PFSK-1 (cell line): ENCODE measurements at regions not wholly inside any gene's neighbourhood (a gene's known extent, or its start where the extent isn't known, plus 50 kb on each side); places are given as distances from the start of the nearest gene placed in this dataset.

Source experiments
- FOXP2 ChIP-seq: optimal IDR thresholded peaks from 2 replicates; pipeline ENCODE3; 2011; ENCODE audit warnings: borderline replicate concordance, control low read depth, inconsistent platforms; ENCODE audit not compliant: insufficient read depth; ENCODE audit errors: extremely low read length, extremely low read depth
- POLR2AphosphoS5 ChIP-seq: IDR thresholded peaks from 2 replicates; pipeline ENCODE4 v1.6.1; 2012; ENCODE audit warnings: low read depth, mild to moderate bottlenecking, control low read depth, low read length, moderate library complexity
- REST ChIP-seq, 2 experiments: IDR thresholded peaks; 2 replicates each; pipeline versions ENCODE4 v1.6.1 to v1.8.0; 2011 to 2012; ENCODE audit warnings: low read depth in 2 of 2, low read length in 2 of 2, control low read depth in 1 of 2, inconsistent platforms in 1 of 2, mild to moderate bottlenecking in 1 of 2, moderate library complexity in 1 of 2; ENCODE audit not compliant: insufficient read depth in 1 of 2
- SIN3A ChIP-seq: IDR thresholded peaks from 2 replicates; pipeline ENCODE4 v1.6.1; 2012; ENCODE audit warnings: mild to moderate bottlenecking, low read length, moderate library complexity, borderline replicate concordance; ENCODE audit not compliant: insufficient read depth
- TAF1 ChIP-seq: IDR thresholded peaks from 2 replicates; pipeline ENCODE4 v1.6.1; 2012; ENCODE audit warnings: low read length, control low read depth, borderline replicate concordance; ENCODE audit not compliant: insufficient read depth

GRCh38 chr2:81940266-81940955 is 1635.9 kb upstream of the LRRTM1 start:
- TF ChIP-seq TAF1 = no peak
- TF ChIP-seq SIN3A = no peak
- TF ChIP-seq POLR2AphosphoS5 = no peak
- TF ChIP-seq FOXP2 = no peak
- TF ChIP-seq REST (IDR thresholded peaks at IDR 0.05; ENCODE audit: insufficient read depth in 1 of 2, low read depth in 2 of 2, low read length in 2 of 2) = no peak

GRCh38 chr2:81937944-81938343 is 1633.4 kb upstream of the LRRTM1 start:
- no peak for TF ChIP-seq POLR2AphosphoS5
- TF ChIP-seq TAF1 = no peak

GRCh38 chr2:81903534-81903933 is 1599.0 kb upstream of the LRRTM1 start:
- TF ChIP-seq TAF1 = no peak
- no peak for TF ChIP-seq REST (IDR thresholded peaks at IDR 0.05; ENCODE audit: insufficient read depth in 1 of 2, low read depth in 2 of 2, low read length in 2 of 2)
- no peak for TF ChIP-seq SIN3A
- no peak for TF ChIP-seq FOXP2
- no peak for TF ChIP-seq POLR2AphosphoS5

- no peak for TF ChIP-seq FOXP2
- no peak for TF ChIP-seq SIN3A
- no peak for TF ChIP-seq POLR2AphosphoS5
- no peak for TF ChIP-seq REST (IDR thresholded peaks at IDR 0.05; ENCODE audit: insufficient read depth in 1 of 2, low read depth in 2 of 2, low read length in 2 of 2)
- no peak for TF ChIP-seq TAF1
Observed at GRCh38 chr2:81901017-81901416, 1596.5 kb upstream of the LRRTM1 start.

GRCh38 chr2:81895620-81896250 is 1591.2 kb upstream of the LRRTM1 start:
- TF ChIP-seq SIN3A = no peak
- TF ChIP-seq REST (IDR thresholded peaks at IDR 0.05; ENCODE audit: insufficient read depth in 1 of 2, low read depth in 2 of 2, low read length in 2 of 2) = no peak
- TF ChIP-seq TAF1 = no peak
- TF ChIP-seq POLR2AphosphoS5 = no peak
- no peak for TF ChIP-seq FOXP2
